Central memory CD4-positive, alpha-beta T cell (primary cell): ENCODE measurements at regions not wholly inside any gene's neighbourhood (a gene's known extent, or its start where the extent isn't known, plus 50 kb on each side); places are given as distances from the start of the nearest gene placed in this dataset.

Experiments used
- DNase-seq: peaks from one replicate; pipeline ENCODE4 v3.0.0; 2022

DNA sequence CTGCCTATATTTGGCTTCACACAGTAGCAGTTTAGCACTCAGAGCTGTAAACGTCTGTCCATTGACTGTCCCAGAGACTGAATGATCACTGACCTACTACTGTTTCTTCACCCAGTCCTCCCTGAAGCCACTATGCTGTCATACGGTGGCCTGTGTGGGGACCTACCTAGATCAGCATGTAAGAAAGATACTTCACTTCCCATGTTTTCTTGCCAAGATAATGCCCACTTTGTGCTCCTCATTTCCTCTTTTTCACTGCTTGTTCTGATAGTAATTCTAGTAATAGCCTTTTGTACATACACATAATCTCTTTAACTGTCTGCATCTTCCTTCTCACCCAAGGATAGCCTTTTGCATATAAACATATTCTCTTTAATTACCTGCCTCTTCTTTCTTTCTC, 109.9 kb upstream of the TIAM2 start:
- DNase-seq, result no peak

DNA sequence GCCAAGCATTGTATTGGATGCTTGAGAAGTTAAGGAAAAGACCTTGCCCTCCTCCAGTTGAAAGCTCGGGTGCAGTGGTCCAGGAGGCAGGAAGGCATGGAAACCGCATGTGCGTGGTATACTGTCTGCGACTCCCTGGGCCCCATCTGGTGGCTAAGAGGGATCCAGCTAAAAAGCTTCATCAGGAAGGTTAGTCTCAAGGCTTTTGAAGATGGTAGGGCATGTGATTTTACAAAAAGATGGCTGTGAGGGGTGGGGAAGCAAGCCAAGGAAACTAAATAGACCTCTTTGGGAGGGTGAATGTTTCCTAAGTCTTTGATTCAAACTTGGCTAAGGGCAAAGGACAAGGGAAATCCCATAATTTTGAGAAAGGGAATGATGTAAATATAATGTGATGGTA, 109.1 kb upstream of the TIAM2 start:
- no peak for DNase-seq

DNA sequence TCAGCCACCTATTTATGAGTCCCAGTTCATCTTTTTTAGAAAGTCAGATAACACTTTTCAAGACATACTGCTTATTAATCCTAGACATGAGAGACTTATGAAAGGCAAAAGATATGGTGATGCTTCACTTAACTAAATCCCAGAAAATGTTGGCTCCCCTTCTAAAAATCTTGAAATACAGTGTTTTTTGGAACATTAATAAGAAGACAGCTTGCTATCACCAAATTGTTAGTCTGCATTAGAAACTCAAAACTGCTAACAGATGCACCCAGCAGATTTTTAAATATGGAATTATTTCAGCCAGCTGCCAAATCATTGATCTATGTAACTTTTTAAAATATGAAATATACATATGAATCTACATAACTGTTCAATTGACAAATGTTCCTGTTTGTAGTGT, 108.6 kb upstream of the TIAM2 start:
- no peak for DNase-seq

DNA sequence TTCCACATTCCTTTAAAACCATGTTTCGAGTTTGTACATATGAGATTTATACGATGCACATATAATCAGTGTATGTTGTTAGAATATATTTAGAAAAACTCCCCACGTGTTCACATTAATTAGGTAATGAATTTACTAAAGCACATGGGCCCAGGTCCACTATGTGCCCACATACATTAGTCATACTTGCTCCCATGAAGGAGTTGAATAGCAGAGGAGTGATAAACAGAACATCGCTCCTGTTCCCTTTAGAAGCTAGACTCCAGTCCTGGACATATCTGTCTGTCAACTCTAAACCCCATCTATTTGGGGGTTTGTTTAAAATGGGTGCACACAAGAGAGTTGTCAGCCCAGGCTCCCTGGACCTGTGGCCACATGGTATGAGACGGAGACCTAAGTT, 108.1 kb upstream of the TIAM2 start:
- DNase-seq, result no peak

DNA sequence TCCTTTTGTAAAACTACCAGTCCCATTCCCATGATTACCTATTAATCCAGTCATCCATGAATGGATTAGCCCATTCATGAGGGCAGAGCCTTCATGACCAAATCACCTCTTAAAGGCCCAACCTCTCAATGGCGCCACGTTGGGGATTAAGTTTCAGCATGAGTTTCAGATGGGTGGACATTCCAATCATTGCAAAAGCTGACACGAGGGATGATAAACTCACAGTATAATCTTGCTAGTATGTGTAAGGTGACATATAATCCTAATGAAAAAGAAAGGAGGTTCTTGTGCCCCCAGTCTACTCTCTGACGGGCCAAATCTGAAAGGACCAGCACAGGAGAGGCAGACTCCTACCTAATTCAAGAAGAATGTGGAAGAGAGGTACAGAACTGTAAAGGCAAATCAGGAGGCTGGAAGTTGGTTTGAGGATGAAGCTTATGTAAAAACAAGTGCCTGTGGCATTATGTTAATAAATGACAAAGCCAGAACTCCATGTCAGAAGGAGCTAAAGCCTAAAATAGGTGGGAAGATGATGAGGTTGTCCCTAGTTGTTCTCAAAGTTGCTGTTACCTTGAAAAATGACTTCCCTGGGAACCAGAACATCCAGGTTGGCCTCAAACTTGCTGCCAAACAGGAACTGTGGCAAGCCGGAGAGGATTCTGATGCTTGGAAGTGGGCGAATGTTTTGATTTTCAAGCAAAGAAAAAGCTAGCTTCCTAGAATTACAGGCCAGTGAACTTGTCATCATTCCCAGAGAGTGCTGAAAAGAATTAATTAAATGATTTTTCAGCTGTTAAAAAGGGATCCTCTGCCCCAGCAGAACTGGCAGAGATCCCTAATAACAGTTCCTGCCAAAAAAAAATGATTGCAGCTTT, 106.5 kb upstream of the TIAM2 start:
- DNase-seq, result no peak

DNA sequence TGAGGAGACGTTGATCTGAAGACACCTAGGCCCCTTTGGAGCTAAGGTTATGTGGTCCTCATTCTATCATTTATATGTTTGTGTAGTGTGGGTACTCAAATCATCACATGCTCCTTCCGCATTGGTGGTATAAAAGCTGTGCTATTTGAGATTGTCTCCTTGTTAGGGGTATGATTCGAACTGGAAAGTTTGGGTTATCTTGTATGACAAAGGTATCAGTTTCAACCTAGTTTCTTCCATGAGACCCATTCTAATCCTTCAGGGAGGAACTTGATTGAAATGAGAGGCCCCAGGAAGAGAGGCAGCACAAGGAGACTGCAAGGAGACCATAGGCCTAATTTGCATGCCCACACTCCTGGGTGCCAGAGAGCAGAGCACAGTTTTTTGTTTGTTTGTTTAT, 104.2 kb upstream of the TIAM2 start:
- DNase-seq, result no peak

DNA sequence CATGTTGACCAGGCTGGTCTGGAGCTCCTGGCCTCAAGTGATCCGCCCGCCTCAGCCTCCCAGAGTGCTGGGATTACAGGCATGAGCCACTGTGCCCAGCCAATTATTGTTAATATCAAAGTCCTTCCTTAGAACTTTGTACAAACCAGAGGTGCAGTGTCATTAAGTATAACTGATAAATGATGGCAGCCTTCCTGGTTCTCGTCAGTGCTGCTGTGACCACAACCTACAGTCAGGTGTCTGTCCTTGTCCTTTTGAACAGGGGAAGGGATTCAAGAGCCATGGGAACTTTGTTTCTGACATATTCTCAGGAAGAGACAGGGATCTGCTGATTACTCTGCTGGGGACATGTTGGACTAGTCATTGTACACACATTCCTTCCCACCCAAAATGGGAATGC, 103.2 kb upstream of the TIAM2 start:
- no peak for DNase-seq

DNA sequence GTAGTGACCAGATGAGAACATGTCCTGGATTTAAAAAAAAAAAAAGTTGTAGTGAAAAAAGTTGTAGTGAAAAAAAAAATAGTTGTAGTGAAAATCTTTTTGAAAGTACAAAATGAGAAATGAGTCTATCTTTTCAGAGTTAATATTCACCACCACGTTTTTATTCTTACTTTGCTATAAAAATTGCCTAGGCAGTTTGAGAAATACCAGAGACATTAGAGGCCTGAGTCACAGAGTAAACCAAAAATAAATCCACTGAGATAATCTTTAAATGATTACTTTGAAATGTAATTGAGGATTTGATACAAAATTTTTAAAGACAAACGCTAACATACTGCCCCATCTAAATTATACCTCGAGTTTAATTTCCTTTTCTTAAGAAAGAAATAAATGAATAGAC, 101.2 kb upstream of the TIAM2 start:
- DNase-seq, result no peak

DNA sequence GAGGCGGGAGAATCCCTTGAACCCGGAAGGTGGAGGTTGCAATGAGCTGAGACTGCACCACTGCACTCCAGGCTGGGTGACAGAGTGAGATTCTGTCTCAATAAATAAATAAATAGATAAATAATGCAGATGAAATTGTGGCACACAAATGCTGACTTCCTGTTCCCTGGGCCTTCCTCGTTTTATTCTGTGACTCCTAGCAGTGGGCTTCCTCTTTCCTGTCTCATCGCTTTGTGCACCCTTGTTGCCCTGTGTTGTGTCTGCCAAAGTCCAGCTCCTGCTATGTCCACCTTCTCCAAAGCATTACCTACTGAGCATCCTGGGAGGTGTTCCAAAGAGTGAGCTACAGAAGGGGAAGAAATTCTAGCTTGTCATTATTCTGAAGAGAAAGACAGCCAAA, 100.2 kb upstream of the TIAM2 start:
- DNase-seq, result no peak

DNA sequence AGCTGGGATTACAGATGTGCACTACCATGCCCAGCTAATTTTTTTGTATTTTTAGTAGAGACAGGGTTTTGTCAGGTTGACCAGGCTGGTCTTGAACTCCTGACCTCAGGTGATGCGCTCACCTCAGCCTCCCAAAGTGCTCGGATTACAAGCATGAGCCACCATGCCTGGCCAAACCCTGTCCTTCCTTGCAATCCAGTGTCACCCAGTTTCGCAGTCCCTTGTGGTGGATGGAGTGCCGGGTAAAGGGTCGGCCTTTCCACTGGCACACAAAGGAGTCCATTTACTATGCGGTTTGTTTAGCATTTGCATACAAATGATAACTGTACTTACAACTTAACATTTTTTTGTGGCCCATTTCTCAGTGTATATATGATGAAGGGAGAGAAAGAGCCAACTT, 99.3 kb upstream of the TIAM2 start:
- DNase-seq, result no peak

DNA sequence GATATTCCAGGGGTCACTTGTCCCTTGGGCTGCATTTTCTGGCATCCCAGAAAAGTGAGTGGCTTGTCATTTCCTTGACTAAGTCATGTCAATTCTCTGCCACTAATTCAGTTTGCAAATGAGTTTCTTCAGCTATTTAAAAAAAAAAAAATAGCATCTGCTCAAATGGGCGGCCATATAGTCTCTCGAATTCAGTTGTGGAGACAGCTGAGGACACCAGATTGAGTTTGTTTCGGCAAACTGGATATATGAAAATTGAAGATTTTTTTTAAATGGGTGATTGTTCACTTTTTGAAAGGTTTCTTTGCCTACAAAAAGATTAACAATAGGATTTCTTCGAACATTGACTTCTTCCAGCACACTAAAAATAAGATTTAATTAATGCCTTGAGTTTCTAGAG, 96.3 kb upstream of the TIAM2 start:
- DNase-seq, result no peak

DNA sequence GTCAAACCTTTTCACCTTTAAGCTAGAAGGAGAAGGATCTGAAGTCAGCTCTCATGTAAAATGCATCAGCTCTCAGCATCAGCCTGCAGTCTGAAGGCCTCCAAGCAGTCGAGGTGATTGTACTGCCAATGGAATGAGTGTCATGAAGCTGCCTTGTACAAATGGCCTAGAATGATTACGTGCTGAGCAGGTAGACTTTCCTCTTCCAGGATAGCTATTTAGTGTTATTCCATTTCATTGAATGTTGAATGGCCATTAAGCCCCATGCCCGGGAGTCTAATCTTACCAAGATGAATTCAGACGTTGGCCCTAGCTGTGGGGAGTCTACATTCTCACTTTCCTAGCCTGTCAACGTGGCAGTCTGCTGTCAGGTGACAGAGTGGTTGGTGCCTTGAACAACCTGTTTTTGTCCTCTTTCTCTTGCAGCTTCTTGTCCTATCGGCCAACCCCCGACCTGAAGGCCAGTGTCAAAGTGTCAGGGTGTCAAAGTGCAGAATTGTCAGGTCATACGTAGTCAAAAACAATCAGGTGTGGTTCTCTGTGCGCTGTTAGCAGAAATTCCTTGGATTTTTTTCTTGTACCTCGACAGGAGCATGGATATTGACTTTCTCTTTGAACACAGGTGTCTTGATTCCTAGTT, 95.2 kb upstream of the TIAM2 start:
- DNase-seq, result no peak

DNA sequence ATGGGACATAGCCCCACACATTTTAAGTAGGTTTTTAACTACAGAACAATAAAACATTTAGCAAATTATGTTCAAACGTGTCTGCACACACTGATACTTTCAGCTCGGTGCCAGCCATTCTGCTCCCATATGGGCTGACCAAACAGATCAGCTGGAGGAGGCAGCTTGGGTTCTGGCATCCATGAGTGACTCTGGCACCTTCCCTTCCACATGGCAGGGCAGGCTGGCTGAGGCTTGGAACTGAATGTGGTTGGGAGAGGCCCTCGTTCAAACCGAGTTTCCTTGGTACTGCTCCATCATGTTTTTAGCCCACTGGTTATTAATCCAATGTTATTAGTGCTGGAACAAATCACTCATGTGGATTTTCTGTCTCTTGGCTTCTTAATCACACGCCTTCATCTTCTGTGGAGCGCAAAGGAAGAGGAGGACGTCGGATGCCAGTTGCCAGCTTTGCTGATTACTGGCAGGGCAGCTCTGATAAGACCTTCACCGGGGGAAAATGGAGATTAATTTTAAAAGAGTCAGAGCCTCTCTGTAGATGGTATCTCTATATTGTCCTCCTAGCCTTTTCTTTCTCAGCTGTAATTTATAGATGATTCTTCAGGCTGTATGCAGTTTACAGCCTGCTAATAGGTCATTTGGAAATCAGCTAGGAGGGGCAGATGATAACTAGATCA, 93.1 kb upstream of the TIAM2 start:
- DNase-seq, result no peak

DNA sequence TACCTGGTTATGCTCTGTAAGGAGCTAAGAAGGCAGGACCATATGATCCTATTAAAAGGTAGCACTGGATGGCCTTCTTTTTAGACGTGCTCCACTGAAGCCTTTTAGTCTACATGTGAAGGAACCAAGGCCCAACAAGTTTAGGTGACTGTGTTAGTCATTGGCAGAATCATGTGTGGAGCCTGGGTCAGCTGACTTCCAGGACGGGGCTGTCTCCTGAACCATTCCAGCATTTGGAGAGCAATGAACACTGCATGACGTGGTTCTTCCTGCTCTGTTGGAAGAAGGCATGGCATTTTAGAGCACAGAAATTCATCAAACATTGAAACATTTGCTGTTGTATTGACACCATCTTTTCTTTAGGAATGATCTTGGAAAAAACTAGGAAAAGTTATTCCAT, 87.8 kb upstream of the TIAM2 start:
- no peak for DNase-seq

DNA sequence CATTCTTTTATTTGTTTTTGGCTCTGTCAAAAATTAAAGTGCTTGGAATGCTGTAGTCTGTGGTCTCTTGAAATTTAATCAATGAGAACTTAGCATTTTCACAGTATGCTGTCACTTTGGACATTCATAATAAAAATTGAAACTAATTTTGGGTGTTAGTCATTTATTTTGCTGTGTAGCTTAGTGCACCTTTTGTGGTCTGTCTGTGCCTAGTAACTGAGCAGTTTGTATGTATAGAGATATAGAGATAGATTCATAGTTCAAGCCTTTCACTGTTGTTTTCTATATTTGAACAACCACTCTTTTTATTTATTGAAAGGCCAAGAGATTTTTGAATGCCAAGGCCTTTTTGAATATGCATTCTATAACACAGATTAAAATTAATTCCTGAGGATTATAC, 86.4 kb upstream of the TIAM2 start:
- no peak for DNase-seq

DNA sequence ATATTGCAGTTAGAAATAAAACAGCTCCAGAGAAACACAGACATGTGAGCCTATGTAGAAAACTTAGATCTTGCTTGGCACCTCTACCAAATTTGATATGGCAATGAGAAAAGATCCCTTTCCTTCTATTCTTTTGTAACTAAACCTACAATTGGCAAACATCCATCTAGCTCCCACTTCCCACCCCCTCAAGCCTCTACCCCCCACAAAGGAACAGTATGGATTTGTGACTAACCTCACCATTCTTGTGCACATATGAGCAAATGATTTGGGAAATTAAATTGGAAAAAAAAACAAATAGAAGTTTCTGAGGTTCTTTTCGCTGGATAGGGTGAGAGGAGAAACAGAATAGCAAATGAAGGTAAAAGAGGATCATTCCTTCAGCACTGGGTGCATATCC, 85.8 kb upstream of the TIAM2 start:
- DNase-seq, result no peak

DNA sequence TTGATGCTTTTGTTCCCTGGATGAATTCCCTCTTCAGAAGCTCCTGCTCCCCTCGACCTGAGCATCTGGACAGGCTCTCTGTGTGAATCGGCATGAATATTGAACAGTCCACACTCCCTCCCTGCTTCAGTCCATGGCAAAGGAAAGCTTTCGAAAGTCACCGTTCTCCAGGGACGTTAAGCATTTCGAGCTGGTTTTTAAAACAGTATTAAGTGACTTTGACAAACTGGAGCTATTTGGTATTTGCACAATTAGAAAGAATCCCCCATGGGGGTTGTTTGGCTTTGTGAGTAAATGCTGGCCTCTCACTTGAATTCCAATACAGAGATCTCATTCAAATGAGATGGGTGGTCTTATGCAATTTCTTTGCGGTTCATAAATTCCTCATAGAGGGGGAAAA, 85.3 kb upstream of the TIAM2 start:
- no peak for DNase-seq

DNA sequence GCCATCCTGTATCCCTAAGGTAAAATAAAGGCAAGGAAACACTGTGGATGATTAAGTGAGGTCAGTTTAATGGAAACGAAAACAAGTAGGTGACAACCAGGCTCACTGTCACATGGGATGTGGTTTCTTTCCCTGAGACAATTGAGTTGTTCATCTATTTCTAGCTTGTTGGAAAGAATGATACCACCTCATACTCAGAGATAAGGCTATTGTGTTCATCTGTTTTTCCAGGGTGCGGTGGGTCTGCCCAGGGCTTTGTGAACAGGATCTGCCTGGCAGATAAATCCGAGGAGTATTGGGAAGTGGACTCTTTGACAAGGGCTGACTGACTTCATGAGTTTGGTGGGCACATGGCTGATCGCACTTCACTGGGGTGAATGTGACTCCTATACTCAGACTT, 80.8 kb upstream of the TIAM2 start:
- no peak for DNase-seq

DNA sequence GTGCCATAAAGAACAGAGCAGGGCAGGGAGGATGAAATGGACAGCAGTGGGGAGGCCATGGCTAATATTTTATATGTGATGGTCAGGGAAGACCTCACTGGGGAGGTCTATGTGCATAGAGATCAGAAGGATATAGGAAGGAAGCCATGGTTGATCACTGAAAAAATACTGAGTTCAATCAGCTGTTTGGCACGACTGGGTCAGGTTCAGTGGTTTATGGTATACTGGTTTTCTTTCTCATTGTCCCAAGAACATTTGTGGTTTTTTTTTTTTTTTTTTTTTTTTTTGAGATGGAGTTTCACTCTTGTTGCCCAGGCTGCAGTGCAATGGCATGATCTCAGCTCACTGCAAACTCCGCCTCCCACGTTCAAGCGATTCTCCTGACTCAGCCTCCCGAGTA, 78.3 kb upstream of the TIAM2 start:
- DNase-seq, result no peak

DNA sequence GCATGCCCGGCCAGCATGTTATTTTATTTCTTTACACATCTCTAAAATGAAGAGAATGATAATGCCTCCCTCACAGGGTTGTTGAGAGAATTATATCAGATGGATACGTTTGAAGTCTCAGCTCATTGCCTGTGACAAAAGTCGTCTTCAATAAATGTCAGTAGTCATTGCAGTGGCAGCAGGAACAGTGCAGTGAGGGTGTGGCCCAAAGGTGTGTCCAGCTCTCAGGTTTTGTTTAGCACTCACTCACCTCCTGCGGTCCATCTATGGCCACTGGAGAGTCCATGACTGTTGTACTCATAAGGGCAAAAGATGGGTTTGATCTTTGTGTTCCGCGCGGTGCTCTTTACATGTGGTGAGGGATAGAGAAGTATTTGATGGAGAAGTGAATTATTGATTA, 77.2 kb upstream of the TIAM2 start:
- no peak for DNase-seq

DNA sequence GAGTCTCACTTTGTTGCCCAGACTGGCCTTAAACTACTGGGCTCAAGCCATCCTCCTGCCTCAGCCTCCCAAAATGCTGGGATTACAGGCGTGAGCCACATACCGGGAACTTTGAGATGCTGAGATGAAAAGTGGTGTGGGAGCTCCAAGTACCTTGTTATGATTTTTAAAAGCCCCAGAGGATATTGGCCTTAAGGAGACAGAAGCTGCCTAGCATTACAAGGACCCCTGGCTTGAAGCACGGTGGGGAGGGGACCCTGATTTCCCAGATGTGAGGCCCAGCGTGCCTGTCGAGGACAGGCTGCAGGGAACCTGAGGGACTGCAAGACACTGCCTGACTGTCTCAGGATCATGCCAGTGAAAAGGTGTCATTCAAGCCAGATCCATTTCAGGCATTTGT, 75.3 kb upstream of the TIAM2 start:
- DNase-seq, result no peak

DNA sequence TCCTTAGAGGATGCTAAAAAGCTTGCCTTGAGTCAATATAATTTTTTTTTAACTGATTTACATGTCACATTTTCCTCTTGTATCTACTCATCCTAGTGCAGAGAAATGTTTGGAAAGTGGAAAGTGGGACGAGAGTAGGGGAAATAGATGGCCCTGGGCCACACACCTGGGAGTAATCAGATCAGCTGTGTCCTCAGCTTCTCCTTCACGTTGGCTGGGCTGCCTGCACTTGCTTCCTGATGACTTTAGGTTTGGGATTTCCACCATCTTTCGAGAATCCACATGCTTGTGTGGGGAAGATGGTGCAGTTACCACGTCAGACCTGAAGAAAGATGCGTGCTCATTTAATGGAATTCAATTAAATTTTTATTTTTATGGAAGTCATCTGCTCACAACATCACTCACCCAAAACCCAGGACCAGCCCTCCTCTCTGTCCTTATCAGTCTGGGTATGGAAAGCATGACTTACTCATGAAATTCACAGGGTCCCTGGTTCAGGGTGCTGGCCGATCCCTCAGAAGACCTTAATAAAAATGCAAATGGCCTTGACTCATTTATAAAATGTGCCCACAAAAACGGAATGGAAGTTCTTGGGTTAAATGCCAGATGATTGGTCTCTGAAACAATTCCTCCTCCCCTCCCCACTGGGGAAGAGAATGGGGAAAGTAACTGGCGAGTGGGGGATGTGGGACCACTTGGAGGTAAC, 74.5 kb upstream of the TIAM2 start:
- DNase-seq, result no peak

DNA sequence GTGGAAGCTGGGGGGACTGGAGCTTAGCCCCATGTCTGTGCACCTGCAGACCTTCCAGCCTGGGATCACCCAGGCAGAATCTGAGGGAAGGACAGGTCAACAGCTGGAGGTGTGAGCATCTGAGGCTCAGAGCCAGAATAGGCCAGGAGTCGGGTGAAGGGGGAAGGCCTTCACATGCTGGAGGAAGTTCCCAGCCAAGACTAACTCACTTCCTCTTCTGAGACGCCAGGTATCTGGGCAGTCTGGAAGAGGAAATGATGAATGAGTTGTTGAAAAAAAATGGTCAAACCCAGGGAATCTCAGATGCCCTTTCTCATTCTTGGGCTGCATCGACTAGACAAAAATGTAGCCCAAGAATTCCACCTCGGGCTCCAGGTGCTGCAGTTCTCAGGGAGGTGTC, 73.6 kb upstream of the TIAM2 start:
- DNase-seq, result no peak
